ENCODE measurements at regions not wholly inside any gene's neighbourhood (a gene's known extent, or its start where the extent isn't known, plus 50 kb on each side); places are given as distances from the start of the nearest gene placed in this dataset.

GRCh38 chr6:128759447-128759846, 123.5 kb upstream of the LAMA2 start:
- no peaks in the 10 kb centered on the region for H3K36me3 Mint-ChIP-seq (ENCODE audit: low read depth)
- H3K27me3 Mint-ChIP-seq = peaks cover 27% of the 10 kb centered on the region
- Histone ChIP-seq H3K4me1 (ENCODE audit: insufficient read depth, low read length) (no peaks in the 10 kb centered on the region), H3K27me3 (ENCODE audit: control insufficient read depth in 1 of 2, insufficient read depth in 2 of 2, low read length in 2 of 2) (peaks cover 0 to 9% of the 10 kb centered on the region in 2 experiments), H3K9me3 (ENCODE audit: control insufficient read depth in 1 of 2, insufficient read depth in 1 of 2, low read length in 2 of 2) (peaks cover 0 to 10% of the 10 kb centered on the region in 2 experiments), H3K27ac (ENCODE audit: low read depth in 1 of 2, low read length in 2 of 2) (no peak overlapping the region), H3K4me3 (ENCODE audit: low read length) (no peak overlapping the region), H3K36me3 (ENCODE audit: insufficient read depth, low read length) (no peaks in the 10 kb centered on the region)
- no peak for ATAC-seq (ENCODE audit: poor library complexity)
- H3K4me3 Mint-ChIP-seq = no peak overlapping the region
- H3K27ac Mint-ChIP-seq = no peak overlapping the region
- CTCF ChIA-PET = interaction anchor here (1.3 kb wide), 1 partner anchor 33 kb away, joined by 3 read pairs; no protein-coding TSS in a partner anchor
- POLR2A ChIA-PET = no interaction called here
- DNase-seq = no peak
- no peak for TF ChIP-seq CTCF (IDR thresholded peaks at IDR 0.05)
- no peaks in the 10 kb centered on the region for H3K4me1 Mint-ChIP-seq (ENCODE audit: low read depth)
- intact Hi-C loops (cut with DNase I, micrococcal nuclease) = no loop called here
- no peaks in the 10 kb centered on the region for H3K9me3 Mint-ChIP-seq

- POLR2A ChIA-PET = no interaction called here
- Mint-ChIP-seq H3K36me3 (ENCODE audit: low read depth) (no peaks in the 10 kb centered on the region), H3K9me3 (no peaks in the 10 kb centered on the region), H3K4me3 (no peak overlapping the region), H3K4me1 (ENCODE audit: low read depth) (no peaks in the 10 kb centered on the region), H3K27me3 (peaks cover 18% of the 10 kb centered on the region), H3K27ac (no peak overlapping the region)
- TF ChIP-seq CTCF (IDR thresholded peaks at IDR 0.05) = no peak
- ATAC-seq (ENCODE audit: poor library complexity) (no peak), DNase-seq (no peak)
- Histone ChIP-seq H3K4me1 (ENCODE audit: insufficient read depth, low read length) (no peaks in the 10 kb centered on the region), H3K27me3 (ENCODE audit: control insufficient read depth in 1 of 2, insufficient read depth in 2 of 2, low read length in 2 of 2) (peaks cover 0 to 9% of the 10 kb centered on the region in 2 experiments), H3K27ac (ENCODE audit: low read depth in 1 of 2, low read length in 2 of 2) (no peak overlapping the region), H3K4me3 (ENCODE audit: low read length) (no peak overlapping the region), H3K36me3 (ENCODE audit: insufficient read depth, low read length) (no peaks in the 10 kb centered on the region), H3K9me3 (ENCODE audit: control insufficient read depth in 1 of 2, insufficient read depth in 1 of 2, low read length in 2 of 2) (peaks cover 0 to 10% of the 10 kb centered on the region in 2 experiments)
- CTCF ChIA-PET = interaction anchor here (1.3 kb wide), 1 partner anchor 32 kb away, joined by 3 read pairs; no protein-coding TSS in a partner anchor
- intact Hi-C loops (cut with DNase I, micrococcal nuclease) = no loop called here
Observed at GRCh38 chr6:128757961-128758360, 125.0 kb upstream of the LAMA2 start.

- Histone ChIP-seq H3K27me3 (ENCODE audit: control insufficient read depth in 1 of 2, insufficient read depth in 2 of 2, low read length in 2 of 2) (peaks cover 0 to under 1% of the 10 kb centered on the region in 2 experiments), H3K9me3 (ENCODE audit: control insufficient read depth in 1 of 2, insufficient read depth in 1 of 2, low read length in 2 of 2) (peaks cover 0 to under 1% of the 10 kb centered on the region in 2 experiments), H3K27ac (ENCODE audit: low read depth in 1 of 2, low read length in 2 of 2) (no peak overlapping the region), H3K36me3 (ENCODE audit: insufficient read depth, low read length) (no peaks in the 10 kb centered on the region), H3K4me1 (ENCODE audit: insufficient read depth, low read length) (no peaks in the 10 kb centered on the region), H3K4me3 (ENCODE audit: low read length) (no peak overlapping the region)
- no peak for TF ChIP-seq CTCF (IDR thresholded peaks at IDR 0.05)
- H3K27ac Mint-ChIP-seq = no peak overlapping the region
- H3K9me3 Mint-ChIP-seq = no peaks in the 10 kb centered on the region
- no peaks in the 10 kb centered on the region for H3K36me3 Mint-ChIP-seq (ENCODE audit: low read depth)
- intact Hi-C loops (cut with DNase I, micrococcal nuclease) = no loop called here
- H3K27me3 Mint-ChIP-seq = peaks cover 7% of the 10 kb centered on the region
- H3K4me3 Mint-ChIP-seq = no peak overlapping the region
- no peak for DNase-seq
- CTCF ChIA-PET = interaction anchor here (0.7 kb wide), 1 partner anchor 15 kb away, joined by 3 read pairs; no protein-coding TSS in a partner anchor
- no peak for ATAC-seq (ENCODE audit: poor library complexity)
- POLR2A ChIA-PET = no interaction called here
- H3K4me1 Mint-ChIP-seq (ENCODE audit: low read depth) = no peaks in the 10 kb centered on the region
Observed at GRCh38 chr6:128754658-128755256, 128.2 kb upstream of the LAMA2 start.

All from CD4-positive, alpha-beta T cell (primary cell).